PC-3 (cell line): ENCODE measurements at regions not wholly inside any gene's neighbourhood (a gene's known extent, or its start where the extent isn't known, plus 50 kb on each side); places are given as distances from the start of the nearest gene placed in this dataset.

Experiments
- EZH2 ChIP-seq: fragments of 300-600 bp; sonication (generic); IDR thresholded peaks from one replicate; pipeline ENCODE4 v1.6.1; 2017; ENCODE audit warnings: antibody characterized with exemption, mild to moderate bottlenecking, low read length; ENCODE audit not compliant: unreplicated experiment
- EZH2phosphoT487 ChIP-seq: fragments of 300-600 bp; sonication (generic); IDR thresholded peaks from 2 replicates; pipeline ENCODE4 v1.6.1; 2018; ENCODE audit warnings: mild to moderate bottlenecking, antibody characterized with exemption, low read length, borderline replicate concordance
- TF ChIP-seq, protein P1 (sequence below): fragments of 300-600 bp; sonication (generic); conservative IDR thresholded peaks from 2 replicates; pipeline ENCODE4 v1.5.1; 2017; ENCODE audit warnings: antibody characterized with exemption, low read depth, mild to moderate bottlenecking, low read length

DNA sequence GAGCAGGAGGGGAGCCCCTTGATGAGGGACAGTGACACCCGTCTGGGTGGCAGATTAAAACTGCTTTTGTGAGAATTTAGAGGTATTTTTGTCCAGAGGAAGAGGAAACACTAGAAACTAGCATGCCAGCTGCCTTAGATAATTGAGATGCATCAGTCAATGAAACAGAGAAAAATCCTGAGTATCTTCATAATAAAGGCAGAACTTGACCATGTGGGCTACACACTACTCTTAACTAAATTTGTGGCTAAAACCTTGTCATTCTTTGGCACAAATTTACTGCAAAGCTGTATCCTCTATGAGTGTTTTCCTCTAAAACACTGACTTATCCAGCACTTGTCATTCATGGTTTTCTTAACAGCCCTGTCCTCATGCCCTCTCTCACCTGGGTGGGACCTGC is 259.7 kb upstream of the TPM1 start:
- TF ChIP-seq, protein P1, sequence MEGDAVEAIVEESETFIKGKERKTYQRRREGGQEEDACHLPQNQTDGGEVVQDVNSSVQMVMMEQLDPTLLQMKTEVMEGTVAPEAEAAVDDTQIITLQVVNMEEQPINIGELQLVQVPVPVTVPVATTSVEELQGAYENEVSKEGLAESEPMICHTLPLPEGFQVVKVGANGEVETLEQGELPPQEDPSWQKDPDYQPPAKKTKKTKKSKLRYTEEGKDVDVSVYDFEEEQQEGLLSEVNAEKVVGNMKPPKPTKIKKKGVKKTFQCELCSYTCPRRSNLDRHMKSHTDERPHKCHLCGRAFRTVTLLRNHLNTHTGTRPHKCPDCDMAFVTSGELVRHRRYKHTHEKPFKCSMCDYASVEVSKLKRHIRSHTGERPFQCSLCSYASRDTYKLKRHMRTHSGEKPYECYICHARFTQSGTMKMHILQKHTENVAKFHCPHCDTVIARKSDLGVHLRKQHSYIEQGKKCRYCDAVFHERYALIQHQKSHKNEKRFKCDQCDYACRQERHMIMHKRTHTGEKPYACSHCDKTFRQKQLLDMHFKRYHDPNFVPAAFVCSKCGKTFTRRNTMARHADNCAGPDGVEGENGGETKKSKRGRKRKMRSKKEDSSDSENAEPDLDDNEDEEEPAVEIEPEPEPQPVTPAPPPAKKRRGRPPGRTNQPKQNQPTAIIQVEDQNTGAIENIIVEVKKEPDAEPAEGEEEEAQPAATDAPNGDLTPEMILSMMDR = no peak
- TF ChIP-seq EZH2phosphoT487 = no peak
- no peak for TF ChIP-seq EZH2
